ENCODE measurements at regions not wholly inside any gene's neighbourhood (a gene's known extent, or its start where the extent isn't known, plus 50 kb on each side); places are given as distances from the start of the nearest gene placed in this dataset.

- no peak for DNase-seq
Measured at GRCh38 chr10:92792661-92793060, 55.7 kb upstream of the EXOC6 start.

Measured in suppressor macrophage (primary cell).